ENCODE measurements at regions not wholly inside any gene's neighbourhood (a gene's known extent, or its start where the extent isn't known, plus 50 kb on each side); places are given as distances from the start of the nearest gene placed in this dataset.
"Not testable (repeated sequence)": the region's sequence is repeated elsewhere in the genome, so short reads cannot be mapped to it uniquely, and the experiment has no call there.

DNA sequence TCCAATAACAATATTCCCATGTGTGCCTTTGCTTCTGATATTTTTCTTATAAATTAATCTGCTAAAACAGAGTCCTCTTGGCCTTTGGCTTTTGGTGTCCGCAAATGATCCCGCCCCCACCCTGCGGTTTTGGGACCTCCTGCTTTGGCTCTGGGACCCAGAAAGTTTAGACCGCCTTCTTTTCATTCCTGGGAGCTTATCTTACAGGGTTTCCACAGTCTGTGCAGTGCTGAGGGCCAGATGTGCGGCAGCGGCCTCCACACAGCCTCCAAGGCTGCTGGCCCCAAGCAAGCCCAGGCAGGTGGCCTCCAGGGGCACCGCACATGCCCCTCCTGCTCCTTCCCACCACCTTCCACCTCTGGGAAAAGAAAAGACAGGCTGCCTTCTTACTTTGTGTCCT is 191.5 kb downstream of the ERCC6L2 start:
- DNase-seq (ENCODE audit: low read depth in 2 of 2, low spot score in 1 of 2): no peak

DNA sequence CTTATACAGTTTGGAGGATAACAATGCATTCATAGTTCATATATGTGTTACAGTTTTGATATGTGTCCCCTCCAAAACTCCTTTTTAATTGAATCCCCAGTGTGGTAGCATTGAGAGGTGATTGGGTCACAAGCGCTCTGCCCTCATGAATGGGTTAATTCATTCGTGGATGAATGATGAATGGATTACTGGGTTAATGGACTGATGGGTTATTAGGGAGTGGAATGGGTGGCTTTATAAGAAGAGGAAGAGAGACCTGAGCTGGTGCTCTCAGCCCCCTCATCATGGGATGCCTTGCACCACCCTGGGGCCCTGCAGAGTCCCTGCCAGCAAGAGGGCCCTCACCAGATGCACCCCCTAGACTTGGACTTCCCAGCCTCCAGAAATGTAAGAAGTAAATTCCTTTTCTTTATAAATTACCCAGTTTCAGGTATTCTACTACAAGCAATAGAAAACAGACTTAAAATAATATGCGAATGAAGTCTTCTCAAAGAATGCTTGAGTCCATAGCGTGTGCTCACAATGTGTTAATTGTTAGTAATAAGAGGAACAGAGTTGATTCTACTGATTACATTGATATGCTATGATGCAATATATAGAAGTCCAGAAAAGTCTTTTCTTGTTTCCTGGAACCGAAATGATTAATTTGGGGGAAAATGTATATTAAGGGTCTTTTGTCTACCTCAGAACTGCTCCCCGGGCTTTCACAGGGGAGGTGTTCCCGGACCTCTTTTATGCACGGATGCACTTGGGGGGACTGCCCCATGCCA is 190.2 kb downstream of the ERCC6L2 start:
- DNase-seq (ENCODE audit: low read depth in 2 of 2, low spot score in 1 of 2): no peak

DNA sequence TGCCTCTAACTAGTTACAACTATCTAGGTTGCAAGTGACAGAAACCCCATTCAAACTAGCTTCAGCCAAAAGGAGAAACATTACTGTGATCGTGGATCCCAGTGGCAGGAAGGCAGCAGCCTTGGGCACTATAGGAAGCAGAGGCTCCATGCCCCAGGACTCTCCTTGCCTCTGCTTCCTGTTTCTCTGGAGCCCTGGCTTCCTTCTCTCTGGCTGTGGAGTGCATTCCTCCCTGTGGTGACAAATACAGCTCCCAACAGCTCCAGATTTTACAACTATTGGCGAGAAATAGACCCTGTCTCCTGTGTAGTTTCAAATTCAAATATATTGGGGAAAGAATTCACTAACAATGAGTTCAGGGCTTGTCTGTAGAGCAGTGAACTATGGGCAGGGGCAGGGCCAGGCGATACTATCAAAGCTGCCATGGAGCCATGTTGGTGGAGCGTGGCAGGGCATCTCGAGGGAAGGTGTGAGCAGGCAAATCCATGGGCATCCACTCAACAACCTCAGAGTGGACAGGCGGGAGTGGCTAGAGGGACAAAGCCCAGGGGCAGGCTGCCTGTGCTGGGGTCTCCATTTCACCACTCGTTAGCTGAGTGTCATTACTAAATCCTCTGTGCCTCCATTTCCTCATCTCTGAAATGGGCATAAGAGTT is 189.5 kb downstream of the ERCC6L2 start:
- no peak for DNase-seq (ENCODE audit: low read depth in 2 of 2, low spot score in 1 of 2)

DNA sequence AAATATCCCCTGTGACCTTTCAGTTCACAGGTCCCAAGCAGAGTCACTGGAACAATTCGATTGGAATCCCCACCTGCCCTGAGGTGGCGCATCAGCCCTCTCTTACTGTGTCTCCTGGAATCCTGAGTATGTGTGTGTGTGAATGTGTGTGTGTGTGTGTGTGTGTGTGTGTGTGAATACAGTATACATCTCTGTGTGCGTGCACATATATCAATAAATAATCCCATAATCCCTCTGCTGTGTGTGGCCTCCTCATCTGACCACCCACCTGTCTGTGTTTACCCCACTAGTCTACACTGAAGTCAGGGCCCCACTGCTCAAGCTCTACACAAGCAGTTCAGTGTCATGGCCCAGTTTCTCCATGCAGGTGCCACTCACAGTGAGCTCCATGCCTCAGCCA is 187.4 kb downstream of the ERCC6L2 start:
- no peak for DNase-seq (ENCODE audit: low read depth in 2 of 2, low spot score in 1 of 2)

DNA sequence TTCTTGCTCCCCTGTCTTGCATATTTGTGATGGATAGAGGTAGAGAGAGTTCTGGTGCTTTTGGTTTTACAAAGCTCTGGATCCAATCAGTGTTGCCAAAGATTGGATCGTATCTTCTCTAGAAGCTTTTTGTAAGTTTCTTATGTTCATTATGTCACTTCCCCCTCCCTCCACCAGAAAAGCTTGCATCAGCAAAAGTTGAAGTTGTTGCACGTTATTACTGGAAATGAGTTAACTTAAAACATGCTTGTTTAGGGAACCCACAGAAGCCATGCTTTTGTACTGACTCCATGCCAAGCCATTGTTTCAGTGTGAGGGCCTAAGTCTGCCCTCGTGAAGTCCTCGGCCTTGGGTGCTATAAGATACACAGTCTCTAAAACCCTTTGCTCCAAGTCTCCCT is 186.5 kb downstream of the ERCC6L2 start:
- no peak for DNase-seq (ENCODE audit: low read depth in 2 of 2, low spot score in 1 of 2)

DNA sequence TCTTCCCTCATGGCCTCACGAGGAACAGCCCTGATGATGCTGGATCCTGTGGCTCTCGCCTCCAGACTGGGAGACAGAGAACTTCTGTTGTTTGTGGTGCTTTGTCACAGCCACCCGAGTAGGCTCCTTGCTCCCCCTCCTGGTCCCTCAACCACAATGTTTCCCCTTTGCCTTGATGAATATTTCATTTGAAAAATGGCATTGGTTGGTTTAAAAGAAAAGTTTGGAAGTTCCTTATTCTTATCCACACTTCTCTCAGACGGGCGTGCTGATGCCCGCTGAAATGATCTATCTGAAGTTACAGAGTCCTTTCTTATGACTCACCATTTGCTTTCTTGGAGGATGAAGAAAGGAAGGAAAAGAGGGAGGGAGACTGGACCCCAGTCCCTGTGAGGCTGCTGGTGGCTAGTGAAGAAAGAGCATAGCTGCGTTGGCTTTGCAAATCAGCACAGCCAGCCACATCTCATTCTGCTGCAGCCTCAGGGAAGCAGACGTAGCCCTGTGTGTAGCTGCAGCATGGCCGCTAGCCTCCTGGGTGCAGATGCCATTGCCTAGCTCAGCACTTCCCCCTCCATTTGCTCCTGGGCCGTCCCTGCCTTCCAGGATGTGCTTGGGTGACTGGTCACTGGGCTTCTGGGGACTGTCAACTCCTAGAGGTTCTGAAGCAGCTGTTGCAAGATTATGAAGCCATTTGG is 185.9 kb downstream of the ERCC6L2 start:
- DNase-seq (ENCODE audit: low read depth in 2 of 2, low spot score in 1 of 2): peak; percentile 15 to 27

DNA sequence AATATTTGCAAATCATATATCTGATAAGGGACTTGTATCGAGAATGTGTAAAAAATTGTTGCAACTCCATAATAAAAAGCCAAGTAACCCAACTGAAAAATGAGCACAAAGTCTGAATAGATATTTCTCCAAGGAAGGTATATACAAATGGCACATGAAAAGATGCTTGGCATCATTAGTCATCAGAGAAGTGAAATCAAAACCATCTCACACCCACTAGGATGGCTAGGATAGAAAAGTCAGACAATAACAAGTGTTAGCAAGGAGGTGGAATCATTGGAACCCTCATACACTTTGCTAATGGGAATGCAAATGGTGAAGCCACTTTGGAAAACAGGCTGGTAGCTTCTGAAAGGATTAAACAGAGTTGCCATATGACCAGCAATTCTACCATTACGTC is 182.7 kb downstream of the ERCC6L2 start:
- DNase-seq (ENCODE audit: low read depth in 2 of 2, low spot score in 1 of 2): no peak

DNA sequence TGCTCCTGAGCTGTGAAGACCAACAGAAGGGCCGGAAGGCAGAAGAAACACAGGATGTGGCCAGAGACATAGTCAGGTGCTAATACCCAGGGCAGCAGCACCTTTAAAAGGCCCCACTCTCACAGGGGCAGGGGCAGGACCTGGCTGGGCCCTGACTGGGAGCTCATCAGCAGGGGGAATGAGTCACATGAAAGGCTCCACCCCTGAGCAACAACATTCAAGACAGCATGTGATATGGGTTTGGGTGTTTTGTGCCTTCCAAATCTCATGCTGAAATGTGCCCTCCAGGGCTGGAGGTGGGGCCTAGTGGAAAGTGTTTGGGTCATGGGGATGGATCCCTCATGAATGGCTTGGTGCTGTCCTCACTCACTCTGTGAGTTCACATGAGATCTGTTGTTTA is 181.7 kb downstream of the ERCC6L2 start:
- DNase-seq (ENCODE audit: low read depth in 2 of 2, low spot score in 1 of 2): no peak

DNA sequence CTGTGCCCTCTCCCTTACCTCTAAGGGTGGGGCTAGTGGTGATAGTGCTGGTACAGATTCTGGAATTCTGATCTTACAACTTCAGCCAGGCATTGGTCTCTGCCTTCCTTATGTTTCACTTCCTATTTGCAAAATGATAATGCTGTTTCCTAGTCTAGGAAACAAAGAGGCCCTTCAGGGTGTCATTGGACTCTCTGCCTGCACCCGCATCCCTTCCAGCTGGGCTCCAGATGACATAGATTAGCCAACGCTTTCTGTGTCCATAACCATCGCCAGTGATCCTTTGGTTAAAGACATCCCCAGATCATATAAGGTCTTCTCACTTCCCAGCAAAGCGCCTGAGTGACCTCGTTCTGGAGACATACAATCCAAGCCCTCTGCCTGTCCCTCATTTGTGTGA is 180.7 kb downstream of the ERCC6L2 start:
- no peak for DNase-seq (ENCODE audit: low read depth in 2 of 2, low spot score in 1 of 2)

DNA sequence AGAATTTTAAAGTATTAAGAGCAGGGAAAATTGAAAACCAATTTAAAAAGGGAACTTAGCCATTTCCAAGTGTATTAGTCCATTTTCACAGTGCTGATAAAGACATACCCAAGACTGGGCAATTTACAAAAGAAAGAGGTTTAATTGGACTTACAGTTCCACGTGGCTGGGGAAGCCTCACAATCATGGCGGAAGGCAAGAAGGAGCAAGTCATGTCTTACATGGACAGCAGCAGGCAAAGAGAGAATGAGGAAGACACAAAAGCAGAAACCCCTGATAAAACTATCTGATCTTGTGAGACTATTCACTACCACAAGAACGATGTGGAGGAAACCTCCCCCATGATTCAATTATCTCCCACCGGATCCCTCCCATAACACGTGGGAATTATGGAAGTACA is 178.8 kb downstream of the ERCC6L2 start:
- not testable (repeated sequence) for DNase-seq (ENCODE audit: low read depth in 2 of 2, low spot score in 1 of 2)

DNA sequence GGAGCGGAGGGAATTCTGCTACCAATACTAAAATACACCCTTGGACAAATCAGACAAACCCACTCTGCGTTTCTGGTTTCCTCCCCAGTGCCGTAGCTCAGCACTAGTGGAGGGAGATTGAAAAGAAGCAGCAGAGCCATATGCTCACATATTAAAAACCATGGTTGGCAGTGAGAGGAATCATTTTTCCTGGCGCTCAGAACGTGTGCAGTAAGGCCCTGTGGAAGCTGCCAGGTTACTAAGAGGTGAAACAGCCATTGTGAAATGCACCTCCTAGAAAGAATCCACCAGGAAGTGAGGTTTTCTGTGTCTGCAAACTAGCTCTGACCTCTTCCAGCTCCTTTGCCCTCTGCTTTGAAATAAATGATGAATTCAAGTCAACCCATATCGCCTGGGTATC is 177.2 kb downstream of the ERCC6L2 start:
- DNase-seq (ENCODE audit: low read depth in 2 of 2, low spot score in 1 of 2): no peak

DNA sequence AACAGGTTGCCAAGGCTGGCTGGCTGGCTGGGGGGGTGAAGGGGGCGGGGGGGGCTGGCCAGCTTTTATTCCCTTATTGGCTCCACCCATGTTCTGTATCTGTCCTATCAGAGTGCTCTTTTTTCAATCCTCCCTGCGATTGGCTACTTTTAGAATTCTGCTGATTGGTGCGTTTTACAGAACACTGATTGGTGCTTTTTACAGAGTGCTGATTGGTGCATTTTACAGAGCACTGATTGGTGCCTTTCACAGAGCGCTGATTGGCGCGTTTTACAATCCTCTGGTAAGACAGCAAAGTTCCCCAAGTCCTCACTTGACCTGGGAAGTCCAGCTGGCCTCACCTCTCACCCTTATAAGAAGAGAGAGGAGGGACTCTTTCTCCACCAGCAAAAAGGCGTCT is 175.9 kb downstream of the ERCC6L2 start:
- DNase-seq (ENCODE audit: low read depth in 2 of 2, low spot score in 1 of 2): no peak

DNA sequence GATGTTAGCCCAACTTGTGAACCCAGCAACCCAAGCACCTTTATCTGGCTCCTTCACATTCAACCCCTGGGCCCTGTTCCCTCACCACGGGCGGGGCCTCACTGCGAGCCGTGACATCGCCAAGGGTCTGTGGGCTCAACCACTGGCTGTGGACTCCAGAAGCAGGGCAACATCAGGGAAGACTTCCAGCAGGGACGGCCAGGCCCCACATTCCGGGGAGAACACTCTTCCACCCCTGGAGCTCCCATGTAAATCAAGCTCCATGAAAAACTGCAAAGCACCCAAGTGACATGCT is 175.3 kb downstream of the ERCC6L2 start:
- no peak for DNase-seq (ENCODE audit: low read depth in 2 of 2, low spot score in 1 of 2)

DNA sequence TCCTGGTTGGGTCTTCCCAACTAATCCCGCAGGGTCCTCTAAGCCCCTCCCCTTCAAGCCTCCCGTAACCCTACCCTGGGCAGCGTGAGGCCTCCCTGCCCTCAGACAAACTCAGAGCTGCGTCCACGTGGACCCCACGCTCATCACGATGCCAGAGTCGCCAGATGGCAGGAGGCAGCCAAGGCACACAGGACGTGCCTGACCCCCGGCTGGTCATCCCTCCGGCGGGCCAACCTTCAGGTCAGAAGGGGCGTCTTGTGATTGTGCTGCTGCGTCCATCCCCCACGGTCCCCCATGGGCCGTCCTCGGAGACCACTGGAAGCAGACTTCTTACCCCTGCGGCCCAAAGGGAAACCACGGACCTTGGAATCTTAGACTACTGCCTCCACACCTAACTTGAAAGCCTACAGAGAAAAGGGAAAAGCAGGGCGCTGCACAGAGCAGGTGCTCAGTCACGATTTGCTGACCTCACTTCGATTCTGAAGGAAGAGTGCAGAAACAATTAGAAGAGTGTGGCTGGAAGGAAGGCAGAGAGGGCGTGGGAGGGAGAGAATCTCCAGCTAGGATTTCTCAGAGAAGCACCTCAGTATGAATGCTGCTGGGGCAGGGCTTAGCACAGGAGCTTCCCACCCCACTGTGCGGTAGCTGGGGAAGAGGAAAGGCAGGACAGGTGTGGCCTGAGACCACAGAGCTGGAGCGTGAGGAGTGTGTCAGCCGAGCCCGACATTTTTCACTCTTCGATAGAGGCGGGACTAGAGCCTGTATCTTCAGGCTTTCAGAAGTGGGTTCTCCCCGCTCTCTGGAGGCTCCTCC is 174.8 kb downstream of the ERCC6L2 start:
- DNase-seq (ENCODE audit: low read depth in 2 of 2, low spot score in 1 of 2): no peak

DNA sequence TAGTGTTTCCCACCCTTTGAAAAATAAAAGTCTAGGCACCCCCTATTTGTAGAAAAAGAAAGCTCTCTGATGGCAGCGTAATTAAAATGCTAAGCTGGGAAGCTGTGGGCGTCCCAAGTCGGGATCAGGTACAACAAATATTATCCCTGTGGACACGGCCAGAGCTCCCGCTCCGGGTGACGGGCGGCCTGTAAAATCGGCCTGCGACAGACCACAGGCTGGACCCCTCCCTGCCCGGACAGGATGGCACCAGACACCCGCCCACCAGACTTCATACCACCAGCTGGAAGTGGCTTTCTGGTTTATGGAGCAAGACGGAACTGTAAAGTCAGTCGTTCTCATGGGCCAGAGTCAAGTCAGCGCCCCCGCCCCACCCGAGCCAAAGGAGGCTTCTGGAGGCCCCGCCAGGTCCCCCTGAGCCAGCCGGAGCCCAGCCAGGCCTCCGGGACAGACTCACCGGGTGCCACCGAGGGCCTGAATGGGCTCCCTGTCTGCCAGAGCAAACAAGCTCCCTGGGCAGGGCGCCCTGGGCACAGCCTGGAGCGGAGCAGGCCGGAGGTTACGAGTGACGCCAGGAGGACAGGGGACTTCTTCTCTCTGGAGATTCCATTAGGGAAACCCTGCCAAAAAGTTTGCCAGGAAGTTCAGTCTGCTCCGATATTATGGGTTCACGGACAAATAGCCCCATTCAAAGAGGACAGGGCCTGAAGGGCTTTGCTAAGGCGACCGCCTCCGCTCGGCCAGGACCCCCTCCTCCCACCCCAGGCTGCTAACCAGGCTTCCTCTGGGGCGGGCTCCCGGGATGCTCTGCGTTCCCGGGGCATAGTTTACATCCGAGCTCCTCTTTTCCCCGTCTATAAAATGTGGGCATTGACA is 173.7 kb downstream of the ERCC6L2 start:
- no peak for DNase-seq (ENCODE audit: low read depth in 2 of 2, low spot score in 1 of 2)

DNA sequence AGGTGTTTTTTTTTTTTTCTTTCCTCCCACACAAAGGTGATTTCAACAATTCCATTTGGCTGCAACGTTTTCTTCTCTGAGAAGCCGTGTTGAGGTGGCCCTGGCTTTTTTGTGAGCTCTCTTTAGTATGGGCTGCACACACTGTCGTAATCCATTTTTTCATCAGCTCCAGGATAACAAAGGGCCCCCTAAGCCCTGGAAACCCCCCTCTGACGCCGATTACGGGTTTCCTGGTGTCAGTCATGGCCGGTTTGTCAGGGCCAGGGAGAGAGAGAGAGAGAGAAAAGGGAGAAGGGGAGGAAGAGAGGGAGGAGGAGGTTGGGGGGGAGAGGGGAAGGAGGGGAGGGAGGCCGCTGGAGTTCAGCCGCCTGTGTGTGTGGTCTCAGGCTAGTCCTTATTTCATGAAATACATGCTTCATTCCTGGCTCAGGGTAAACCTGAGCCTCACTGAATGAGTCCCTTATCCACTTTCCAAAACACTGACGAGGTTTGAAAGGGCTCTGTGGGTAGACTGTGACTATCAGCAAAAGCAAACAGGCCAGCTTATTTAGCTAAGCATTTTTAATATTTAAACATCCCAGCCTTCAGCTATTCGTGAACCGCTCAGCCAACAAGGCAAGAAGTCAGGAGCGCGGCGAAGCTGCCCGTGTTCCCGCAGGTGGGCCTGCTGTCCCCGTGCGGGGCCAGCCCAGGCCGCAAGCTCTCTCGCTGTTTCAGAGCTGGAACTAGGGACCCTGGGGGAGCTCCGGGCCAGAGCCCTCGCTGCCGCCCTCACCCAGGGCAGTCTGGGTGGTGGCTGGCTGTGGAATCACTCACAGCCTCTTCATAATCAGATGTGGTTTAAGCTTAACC is 172.8 kb downstream of the ERCC6L2 start:
- no peak for DNase-seq (ENCODE audit: low read depth in 2 of 2, low spot score in 1 of 2)

DNA sequence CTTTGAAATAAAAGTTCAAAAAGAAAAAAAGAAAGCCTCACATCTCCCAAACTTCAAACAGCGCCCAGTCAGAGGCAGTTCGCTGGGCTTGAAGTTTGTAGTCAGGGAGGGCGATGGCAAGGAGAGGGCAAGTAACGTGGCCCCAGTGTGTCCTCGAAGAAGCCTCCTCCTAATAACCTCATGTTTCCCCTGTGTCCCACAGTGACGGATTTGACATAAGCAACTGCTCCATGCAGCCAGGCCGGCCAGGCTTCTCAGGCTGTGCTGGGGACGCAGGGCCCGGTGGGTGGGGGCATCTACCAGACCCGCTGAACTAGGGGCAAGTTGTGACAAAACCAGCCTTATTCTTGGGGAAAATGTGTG is 172.2 kb downstream of the ERCC6L2 start:
- DNase-seq (ENCODE audit: low read depth in 2 of 2, low spot score in 1 of 2): no peak

DNA sequence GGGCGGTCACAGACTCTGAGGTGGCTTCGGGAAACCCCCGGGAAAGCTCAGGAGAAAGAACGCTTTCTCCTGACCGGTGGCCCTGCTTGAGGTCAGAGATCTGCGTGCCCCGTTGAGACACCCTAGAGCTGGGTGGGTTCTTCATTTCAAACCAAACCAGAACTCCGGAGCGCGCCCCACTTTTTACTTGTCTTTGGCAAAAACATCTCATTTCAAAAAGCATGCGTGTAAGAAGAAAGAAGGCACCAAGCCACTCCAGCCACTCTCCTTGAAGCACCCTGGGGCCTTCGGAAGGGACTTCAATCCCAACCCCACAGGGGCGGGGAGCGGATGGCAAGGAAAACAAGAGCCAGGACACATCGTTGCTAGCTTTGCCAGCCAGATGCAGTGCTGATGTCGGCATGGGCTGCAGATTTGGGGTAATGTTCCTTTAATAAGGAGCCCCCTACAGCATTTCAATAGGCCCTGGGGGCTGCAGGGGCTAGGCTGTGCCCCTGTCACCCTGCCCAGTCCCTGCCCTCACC is 171.7 kb downstream of the ERCC6L2 start:
- DNase-seq (ENCODE audit: low read depth in 2 of 2, low spot score in 1 of 2): no peak

DNA sequence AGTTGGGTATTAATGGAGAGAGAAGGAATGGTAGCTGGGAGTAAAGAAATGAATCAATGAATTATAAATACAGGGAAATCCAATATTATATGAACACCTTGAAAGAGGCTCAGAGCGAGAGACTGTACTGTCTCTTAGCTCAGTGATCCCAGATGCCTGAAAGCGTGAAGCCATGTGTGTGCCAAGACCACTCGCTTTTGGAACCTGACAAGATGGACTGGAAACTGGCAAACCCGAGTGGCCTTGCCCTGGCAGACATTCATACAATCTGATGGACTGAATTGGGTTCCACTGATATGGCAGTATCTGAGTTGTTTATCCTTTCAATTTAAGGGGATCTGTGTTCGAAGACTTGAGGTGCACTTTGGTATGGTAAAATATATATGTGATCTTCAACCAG is 170.3 kb downstream of the ERCC6L2 start:
- no peak for DNase-seq (ENCODE audit: low read depth in 2 of 2, low spot score in 1 of 2)

DNA sequence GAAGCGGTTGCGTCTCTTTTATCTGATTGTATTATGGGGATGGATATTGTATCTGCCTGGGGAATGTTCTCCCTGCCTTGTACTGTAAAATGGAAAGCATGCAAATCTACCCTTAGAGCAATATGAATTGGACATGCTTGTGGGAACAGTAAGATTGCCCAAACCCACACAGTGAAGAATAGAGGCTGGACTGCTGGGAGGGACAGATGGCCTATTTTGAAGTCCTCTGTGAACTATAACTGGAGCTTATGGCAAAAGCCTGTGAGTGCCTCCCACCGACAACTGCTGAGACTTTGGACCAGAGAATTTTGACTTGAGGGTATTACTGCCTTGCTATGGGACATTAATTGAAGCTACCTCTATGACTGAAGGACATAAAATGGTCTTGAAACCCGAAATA is 168.9 kb downstream of the ERCC6L2 start:
- DNase-seq (ENCODE audit: low read depth in 2 of 2, low spot score in 1 of 2): no peak
